CD4-positive, alpha-beta T cell treated with Interleukin-17A for 1 hour (primary cell): ENCODE measurements at regions not wholly inside any gene's neighbourhood (a gene's known extent, or its start where the extent isn't known, plus 50 kb on each side); places are given as distances from the start of the nearest gene placed in this dataset.

Experiments used
- DNase-seq: peaks from one replicate; pipeline ENCODE4 v3.0.0-alpha.2; 2020

DNA sequence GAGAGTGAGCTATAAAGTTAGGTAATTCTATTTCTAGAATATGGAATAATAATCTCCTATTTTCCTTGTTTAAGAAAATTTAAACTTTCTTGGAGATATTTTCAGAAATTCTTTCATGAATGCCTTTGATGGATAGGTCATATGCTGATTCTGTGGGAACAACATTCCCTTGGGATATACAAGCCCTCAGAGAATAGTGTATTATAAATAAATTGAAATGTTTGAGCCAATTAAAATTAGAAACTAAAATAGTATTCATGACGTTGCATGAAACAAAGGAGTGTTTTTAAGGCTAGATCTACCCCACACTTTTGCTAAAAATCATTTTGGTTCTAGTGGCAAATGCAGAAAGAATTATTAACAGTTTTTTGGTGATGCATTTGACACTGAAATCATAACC, 269.3 kb upstream of the ANO3 start:
- no peak for DNase-seq

- no peak for DNase-seq
Observed at GRCh38 chr11:26063915-26064314, 268.0 kb upstream of the ANO3 start.

- DNase-seq, result no peak
Observed at GRCh38 chr11:26065944-26066343, 266.0 kb upstream of the ANO3 start.

GRCh38 chr11:26070714-26071380, 261.1 kb upstream of the ANO3 start:
- no peak for DNase-seq

GRCh38 chr11:26072614-26073153, 259.2 kb upstream of the ANO3 start:
- no peak for DNase-seq

- DNase-seq, result no peak
Observed at GRCh38 chr11:26073646-26074045, 258.3 kb upstream of the ANO3 start.

GRCh38 chr11:26076233-26076990, 255.5 kb upstream of the ANO3 start:
- DNase-seq, result no peak

- DNase-seq, result no peak
Observed at GRCh38 chr11:26078231-26078821, 253.6 kb upstream of the ANO3 start.

DNA sequence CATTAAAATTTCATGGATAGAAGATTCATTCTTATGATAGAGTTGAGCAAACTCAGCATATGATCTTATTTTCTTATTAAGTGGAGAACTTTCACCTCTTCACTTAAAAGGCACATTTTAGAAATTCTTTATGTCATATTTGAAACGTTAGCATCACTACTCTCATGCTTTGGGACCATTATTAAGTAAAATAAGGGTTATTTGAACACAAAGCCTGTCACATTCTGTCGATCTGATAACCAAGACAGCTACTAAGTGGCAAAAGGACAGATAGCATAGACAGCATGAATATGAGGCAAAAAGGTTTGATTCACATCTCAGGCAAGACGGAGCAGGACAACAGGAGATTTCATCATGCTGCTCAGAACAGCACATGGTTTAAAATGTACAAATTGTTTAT, 247.6 kb upstream of the ANO3 start:
- no peak for DNase-seq

GRCh38 chr11:26086028-26086427, 245.9 kb upstream of the ANO3 start:
- no peak for DNase-seq

GRCh38 chr11:26087120-26087935, 244.6 kb upstream of the ANO3 start:
- no peak for DNase-seq

DNA sequence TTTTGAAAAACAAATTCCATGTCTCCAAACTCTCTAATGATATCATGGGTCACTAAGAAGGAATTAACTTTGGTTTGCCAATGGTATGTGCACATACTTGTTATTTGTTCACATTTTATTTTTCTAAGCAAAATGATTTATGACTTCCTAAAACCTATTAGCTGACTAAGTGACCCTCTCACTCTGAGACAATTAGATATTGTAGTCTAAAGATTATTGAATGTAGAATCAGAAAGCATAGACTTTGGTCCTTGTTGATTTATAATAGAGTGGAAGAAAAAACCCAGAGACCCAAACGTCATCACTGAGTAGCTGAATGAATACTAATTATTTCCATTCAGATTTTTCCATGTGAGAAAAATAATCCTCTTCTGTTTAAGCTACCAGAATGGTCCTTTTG, 243.5 kb upstream of the ANO3 start:
- no peak for DNase-seq

DNA sequence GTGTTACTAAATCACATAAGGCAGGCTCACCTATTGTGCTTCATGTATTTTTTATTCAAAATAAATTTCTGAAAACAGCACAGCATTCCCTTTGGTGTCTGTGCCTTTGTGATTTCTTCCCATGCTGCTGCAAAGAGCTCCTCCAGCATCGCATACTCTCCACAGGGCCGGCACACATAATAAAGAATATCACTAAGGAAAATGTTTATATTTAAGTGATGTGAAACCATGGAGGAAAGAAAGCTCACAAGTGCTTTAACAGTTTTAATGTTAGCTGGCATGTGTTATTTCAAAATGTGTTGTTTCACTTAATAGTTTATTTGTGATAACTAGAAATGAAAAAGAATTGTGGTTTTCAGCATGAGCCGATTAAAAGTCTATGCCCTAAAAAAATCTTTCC, 241.3 kb upstream of the ANO3 start:
- DNase-seq, result no peak

DNA sequence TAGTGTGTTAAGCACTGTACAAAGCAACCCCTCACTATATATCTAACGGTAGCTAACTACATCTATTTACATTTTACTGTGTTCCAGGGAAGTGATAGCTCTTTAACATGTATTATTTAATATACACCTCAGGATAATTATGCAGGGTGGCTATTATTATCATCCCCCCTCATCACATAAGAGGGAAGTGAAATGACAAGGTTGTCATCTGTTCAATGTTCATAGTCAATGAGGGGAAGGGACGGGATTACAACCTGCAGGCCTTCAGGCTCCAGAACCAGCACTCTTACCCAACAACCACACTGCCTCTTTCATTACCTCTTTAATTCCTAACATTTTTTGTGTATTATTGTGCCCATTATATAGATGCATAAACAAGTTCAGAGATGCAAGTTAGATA, 238.7 kb upstream of the ANO3 start:
- DNase-seq, result no peak

GRCh38 chr11:26095340-26095739, 236.6 kb upstream of the ANO3 start:
- DNase-seq, result no peak

DNA sequence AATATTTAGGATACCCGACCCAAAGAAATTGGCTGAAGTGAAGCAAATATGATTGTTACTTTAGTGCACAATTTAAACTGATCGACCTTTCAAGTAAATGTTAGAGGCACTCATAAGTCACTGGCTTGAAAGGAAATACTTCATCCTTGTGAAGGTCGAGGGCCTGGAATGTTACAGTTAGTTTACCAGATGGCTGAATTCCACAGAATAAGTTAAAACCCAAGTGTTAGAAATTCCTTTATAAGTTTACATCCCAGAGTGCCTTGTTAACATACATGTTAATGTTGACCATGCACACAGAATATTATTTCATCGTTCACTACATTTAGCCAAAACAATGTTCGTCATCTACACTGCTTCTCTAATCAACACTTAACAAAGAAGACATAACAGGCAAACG, 235.5 kb upstream of the ANO3 start:
- DNase-seq, result no peak

GRCh38 chr11:26102325-26102724, 229.6 kb upstream of the ANO3 start:
- DNase-seq, result no peak

GRCh38 chr11:26105762-26106423, 226.0 kb upstream of the ANO3 start:
- no peak for DNase-seq

- DNase-seq, result no peak
Observed at GRCh38 chr11:26106726-26107125, 225.2 kb upstream of the ANO3 start.

GRCh38 chr11:26109658-26110368, 222.1 kb upstream of the ANO3 start:
- DNase-seq, result no peak

DNA sequence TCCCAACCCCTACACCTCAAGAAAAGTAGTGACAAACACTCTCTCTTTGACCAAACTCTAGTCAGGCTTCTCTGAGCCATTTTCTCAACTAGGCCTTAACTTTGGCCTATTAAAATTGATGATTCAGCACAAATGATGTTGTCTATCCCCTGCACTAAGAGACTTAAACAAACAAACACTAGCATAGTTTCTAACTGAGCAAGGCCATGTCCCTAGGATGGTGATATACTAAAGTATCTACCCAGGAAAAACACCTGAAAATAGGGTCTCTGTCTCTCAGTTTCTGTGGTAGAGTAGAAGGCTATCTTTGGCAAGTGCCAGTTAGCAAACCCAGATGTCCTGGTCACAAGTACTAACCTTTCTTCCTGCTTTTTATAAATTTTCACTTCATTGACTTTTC, 219.7 kb upstream of the ANO3 start:
- no peak for DNase-seq

- DNase-seq, result no peak
Observed at GRCh38 chr11:26121466-26121865, 210.5 kb upstream of the ANO3 start.
